ENCODE measurements at regions not wholly inside any gene's neighbourhood (a gene's known extent, or its start where the extent isn't known, plus 50 kb on each side); places are given as distances from the start of the nearest gene placed in this dataset.

- no peak for DNase-seq
Observed at GRCh38 chr1:244197851-244198375, 146.8 kb downstream of the ZBTB18 start.

- no peak for DNase-seq
Observed at GRCh38 chr1:244199902-244200301, 148.8 kb downstream of the ZBTB18 start.

- DNase-seq: no peak
Observed at GRCh38 chr1:244200596-244200995, 149.5 kb downstream of the ZBTB18 start.

GRCh38 chr1:244201750-244202149, 150.7 kb downstream of the ZBTB18 start:
- DNase-seq: no peak

- no peak for DNase-seq
Observed at GRCh38 chr1:244204004-244204403, 152.9 kb downstream of the ZBTB18 start.

GRCh38 chr1:244205171-244205570, 154.1 kb downstream of the ZBTB18 start:
- no peak for DNase-seq

- no peak for DNase-seq
Observed at GRCh38 chr1:244205906-244206305, 154.8 kb downstream of the ZBTB18 start.

- no peak for DNase-seq
Observed at GRCh38 chr1:244207042-244207934, 156.2 kb downstream of the ZBTB18 start.

- DNase-seq: no peak
Observed at GRCh38 chr1:244207935-244208244, 156.8 kb downstream of the ZBTB18 start.

- no peak for DNase-seq
Observed at GRCh38 chr1:244209955-244210354, 158.9 kb downstream of the ZBTB18 start.

GRCh38 chr1:244210884-244211558, 159.9 kb downstream of the ZBTB18 start:
- no peak for DNase-seq

GRCh38 chr1:244211559-244211944, 160.5 kb downstream of the ZBTB18 start:
- DNase-seq: no peak

- no peak for DNase-seq
Observed at GRCh38 chr1:244212219-244212618, 161.1 kb downstream of the ZBTB18 start.

GRCh38 chr1:244212797-244213475, 161.9 kb downstream of the ZBTB18 start:
- no peak for DNase-seq

- no peak for DNase-seq
Observed at GRCh38 chr1:244214009-244214967, 163.2 kb downstream of the ZBTB18 start.

- DNase-seq: no peak
Observed at GRCh38 chr1:244216836-244217235, 165.8 kb downstream of the ZBTB18 start.

GRCh38 chr1:244217711-244218110, 166.6 kb downstream of the ZBTB18 start:
- no peak for DNase-seq

GRCh38 chr1:244218220-244218619, 167.1 kb downstream of the ZBTB18 start:
- no peak for DNase-seq

- DNase-seq: no peak
Observed at GRCh38 chr1:244219149-244219548, 168.1 kb downstream of the ZBTB18 start.

GRCh38 chr1:244219802-244220201, 168.7 kb downstream of the ZBTB18 start:
- no peak for DNase-seq

GRCh38 chr1:244220410-244220809, 169.3 kb downstream of the ZBTB18 start:
- no peak for DNase-seq

- DNase-seq: no peak
Observed at GRCh38 chr1:244221991-244222390, 170.9 kb downstream of the ZBTB18 start.
